HPDE6-E6E7 (cell line): ENCODE measurements at regions not wholly inside any gene's neighbourhood (a gene's known extent, or its start where the extent isn't known, plus 50 kb on each side); places are given as distances from the start of the nearest gene placed in this dataset.
"Not testable (repeated sequence)": the region's sequence is repeated elsewhere in the genome, so short reads cannot be mapped to it uniquely, and the experiment has no call there.

Experiments used
- DNase-seq: peaks from one replicate; pipeline ENCODE4 v3.0.0; 2011; ENCODE audit warnings: missing footprints; ENCODE audit errors: extremely low spot score

- DNase-seq = peak; percentile 26
These were observed 504.1 kb downstream of the NTRK3 start for GRCh38 chr15:87752250-87752951.

- DNase-seq = no peak
These were observed 508.1 kb downstream of the NTRK3 start for GRCh38 chr15:87748483-87748882.

GRCh38 chr15:87747087-87747486, 509.5 kb downstream of the NTRK3 start:
- no peak for DNase-seq

GRCh38 chr15:87746333-87746732, 510.2 kb downstream of the NTRK3 start:
- no peak for DNase-seq

- no peak for DNase-seq
These were observed 511.7 kb downstream of the NTRK3 start for GRCh38 chr15:87744815-87745214.

- DNase-seq = no peak
These were observed 513.0 kb downstream of the NTRK3 start for GRCh38 chr15:87743562-87743961.

GRCh38 chr15:87741350-87741749, 515.2 kb downstream of the NTRK3 start:
- DNase-seq = no peak

- no peak for DNase-seq
These were observed 515.7 kb downstream of the NTRK3 start for GRCh38 chr15:87740655-87741344.

- DNase-seq = no peak
These were observed 516.7 kb downstream of the NTRK3 start for GRCh38 chr15:87739866-87740265.

- no peak for DNase-seq
These were observed 517.5 kb downstream of the NTRK3 start for GRCh38 chr15:87739081-87739480.

GRCh38 chr15:87737460-87737859, 519.1 kb downstream of the NTRK3 start:
- not testable (repeated sequence) for DNase-seq

GRCh38 chr15:87736891-87737389, 519.6 kb downstream of the NTRK3 start:
- DNase-seq = no peak

- DNase-seq = no peak
These were observed 520.1 kb downstream of the NTRK3 start for GRCh38 chr15:87736401-87736800.

GRCh38 chr15:87735522-87735921, 521.0 kb downstream of the NTRK3 start:
- no peak for DNase-seq

GRCh38 chr15:87734571-87735373, 521.8 kb downstream of the NTRK3 start:
- no peak for DNase-seq

- DNase-seq = no peak
These were observed 522.6 kb downstream of the NTRK3 start for GRCh38 chr15:87733977-87734376.

GRCh38 chr15:87733541-87733941, 523.0 kb downstream of the NTRK3 start:
- DNase-seq = no peak

GRCh38 chr15:87732976-87733375, 523.6 kb downstream of the NTRK3 start:
- no peak for DNase-seq

GRCh38 chr15:87731630-87732029, 524.9 kb downstream of the NTRK3 start:
- DNase-seq = no peak

GRCh38 chr15:87730706-87731105, 525.8 kb downstream of the NTRK3 start:
- no peak for DNase-seq

- DNase-seq = no peak
These were observed 527.5 kb downstream of the NTRK3 start for GRCh38 chr15:87728998-87729397.

GRCh38 chr15:87727073-87727472, 529.5 kb downstream of the NTRK3 start:
- DNase-seq = no peak
